Sigmoid colon (tissue), 6 donors: ENCODE measurements at regions not wholly inside any gene's neighbourhood (a gene's known extent, or its start where the extent isn't known, plus 50 kb on each side); places are given as distances from the start of the nearest gene placed in this dataset.
"Not testable (repeated sequence)": the region's sequence is repeated elsewhere in the genome, so short reads cannot be mapped to it uniquely, and the experiment has no call there.

Experiments
- DNase-seq: peaks from one replicate; pipeline ENCODE4 v3.0.0-alpha.2; 2019
- H3K27ac ChIP-seq, 4 donors: fragments of 200-600 bp; sonication (generic); one replicate each; pipeline ENCODE4 v1.5.1; 2016 to 2019; ENCODE audit warnings: mild to moderate bottlenecking in 1 of 4
- H3K27me3 ChIP-seq, 3 donors: fragments of 200-600 bp; sonication (generic); one replicate each; pipeline ENCODE4 v1.5.1; 2019; ENCODE audit warnings: mild to moderate bottlenecking in 1 of 3
- H3K36me3 ChIP-seq, 4 donors: fragments of 200-600 bp; sonication (generic); one replicate each; pipeline ENCODE4 v1.5.1; 2016 to 2019
- H3K4me1 ChIP-seq, 4 donors: fragments of 200-600 bp; sonication (generic); one replicate each; pipeline ENCODE4 v1.5.1; 2017 to 2019
- H3K4me3 ChIP-seq, 4 donors: fragments of 200-600 bp; sonication (generic); one replicate each; pipeline ENCODE4 v1.5.1; 2017 to 2019; ENCODE audit warnings: mild to moderate bottlenecking in 2 of 4, moderate library complexity in 1 of 4
- H3K9me3 ChIP-seq, 4 donors: fragments of 200-600 bp in 3 of 4; sonication (generic) in 3 of 4; one replicate each; pipeline versions ENCODE4 v1.5.1 to v1.6.1; 2013 to 2019
- EP300 ChIP-seq, 4 donors: sonication (generic); formaldehyde crosslinking; IDR thresholded peaks; one replicate each; pipeline ENCODE4 v1.6.1; 2017; ENCODE audit warnings: antibody characterized with exemption in 4 of 4
- POLR2A ChIP-seq, 2 donors: fragments of 450-650 bp; IDR thresholded peaks; one replicate each; pipeline ENCODE4 v1.6.1; 2016; ENCODE audit warnings: antibody characterized with exemption in 2 of 2, mild to moderate bottlenecking in 2 of 2, moderate library complexity in 2 of 2
- POLR2AphosphoS5 ChIP-seq, 4 donors: sonication (generic); formaldehyde crosslinking; IDR thresholded peaks; one replicate each; pipeline ENCODE4 v1.6.1; 2017; ENCODE audit warnings: antibody characterized with exemption in 4 of 4
- WGBS, 2 donors: extraction: QIAGEN DNeasy Blood & Tissue Kit; methylation state at CpG; one replicate each; pipeline ENCODE4 v1.1.7; 2013; 5-methylcytosine and 5-hydroxymethylcytosine counted together
- intact Hi-C: fragments of 100-400 bp; cut with DNase I; formaldehyde crosslinking; loops from one replicate; pipeline ENCODE4 v1.15.1; 2023
- TF ChIP-seq, protein P1 (sequence below), 4 experiments: fragments of 450-650 bp in 3 of 4; fragments of 200-600 bp in 1 of 4; IDR thresholded peaks; one replicate each; pipeline ENCODE4 v1.5.1; 2016 to 2019; ENCODE audit warnings: antibody characterized with exemption in 4 of 4, mild to moderate bottlenecking in 3 of 4, moderate library complexity in 2 of 4
- donor health status: healthy with polysubstance abuse.
- donor health status: healthy.

DNA sequence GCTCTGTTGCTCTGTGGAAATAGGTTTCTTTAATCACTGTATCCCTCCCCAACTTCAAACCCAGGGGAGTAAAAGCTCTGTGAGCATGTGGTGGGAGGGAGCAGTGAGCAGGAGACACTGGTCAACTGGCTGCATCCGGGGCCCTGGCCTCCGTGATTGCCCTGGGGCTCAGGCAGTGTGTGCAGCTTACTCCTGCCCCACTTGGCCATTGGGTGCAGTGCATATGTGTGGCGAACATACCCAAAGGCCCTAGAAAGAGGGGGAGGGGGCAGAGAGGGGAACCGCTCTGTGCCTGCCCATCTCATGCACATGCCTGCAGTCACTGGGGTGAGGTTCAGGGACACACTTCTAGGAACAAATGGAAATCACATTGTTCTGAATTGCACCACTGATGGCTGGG lies 378.7 kb downstream of the ZBBX start:
- no peaks in the 10 kb centered on the region for H3K36me3 ChIP-seq
- TF ChIP-seq EP300 (IDR thresholded peaks at IDR 0.05), result no peak
- TF ChIP-seq POLR2AphosphoS5 (IDR thresholded peaks at IDR 0.05), result no peak
- TF ChIP-seq, protein P1, sequence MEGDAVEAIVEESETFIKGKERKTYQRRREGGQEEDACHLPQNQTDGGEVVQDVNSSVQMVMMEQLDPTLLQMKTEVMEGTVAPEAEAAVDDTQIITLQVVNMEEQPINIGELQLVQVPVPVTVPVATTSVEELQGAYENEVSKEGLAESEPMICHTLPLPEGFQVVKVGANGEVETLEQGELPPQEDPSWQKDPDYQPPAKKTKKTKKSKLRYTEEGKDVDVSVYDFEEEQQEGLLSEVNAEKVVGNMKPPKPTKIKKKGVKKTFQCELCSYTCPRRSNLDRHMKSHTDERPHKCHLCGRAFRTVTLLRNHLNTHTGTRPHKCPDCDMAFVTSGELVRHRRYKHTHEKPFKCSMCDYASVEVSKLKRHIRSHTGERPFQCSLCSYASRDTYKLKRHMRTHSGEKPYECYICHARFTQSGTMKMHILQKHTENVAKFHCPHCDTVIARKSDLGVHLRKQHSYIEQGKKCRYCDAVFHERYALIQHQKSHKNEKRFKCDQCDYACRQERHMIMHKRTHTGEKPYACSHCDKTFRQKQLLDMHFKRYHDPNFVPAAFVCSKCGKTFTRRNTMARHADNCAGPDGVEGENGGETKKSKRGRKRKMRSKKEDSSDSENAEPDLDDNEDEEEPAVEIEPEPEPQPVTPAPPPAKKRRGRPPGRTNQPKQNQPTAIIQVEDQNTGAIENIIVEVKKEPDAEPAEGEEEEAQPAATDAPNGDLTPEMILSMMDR (IDR thresholded peaks at IDR 0.05), result no peak
- no peak for DNase-seq
- WGBS, 2 donors, result 87 to 92% methylated on average over 4 of the region's 4 CpGs
- H3K9me3 ChIP-seq, result no peaks in the 10 kb centered on the region
- intact Hi-C loops, result no loop called here
- H3K27me3 ChIP-seq, result no peaks in the 10 kb centered on the region
- H3K4me1 ChIP-seq, result no peaks in the 10 kb centered on the region
- no peak overlapping the region for H3K4me3 ChIP-seq
- H3K27ac ChIP-seq, result no peak overlapping the region

GRCh38 chr3:166993015-166993630 lies 387.0 kb downstream of the ZBBX start:
- no peaks in the 10 kb centered on the region for H3K36me3 ChIP-seq
- H3K9me3 ChIP-seq, result no peaks in the 10 kb centered on the region
- no peaks in the 10 kb centered on the region for H3K27me3 ChIP-seq
- 70 to 73% methylated on average over 2 of the region's 2 CpGs for WGBS, 2 donors
- no peak for DNase-seq
- H3K4me1 ChIP-seq, result no peaks in the 10 kb centered on the region
- no peak overlapping the region for H3K4me3 ChIP-seq
- no peak for TF ChIP-seq EP300 (IDR thresholded peaks at IDR 0.05)
- no peak for TF ChIP-seq POLR2A (IDR thresholded peaks at IDR 0.05)
- no peak for TF ChIP-seq POLR2AphosphoS5 (IDR thresholded peaks at IDR 0.05)
- TF ChIP-seq, protein P1 (IDR thresholded peaks at IDR 0.05), result no peak
- H3K27ac ChIP-seq, result no peak overlapping the region
- intact Hi-C loops, result no loop called here

GRCh38 chr3:166986000-166986399 lies 394.1 kb downstream of the ZBBX start:
- H3K27me3 ChIP-seq, result no peaks in the 10 kb centered on the region
- no peak for DNase-seq
- H3K4me3 ChIP-seq, result no peak overlapping the region
- H3K36me3 ChIP-seq, result no peaks in the 10 kb centered on the region
- intact Hi-C loops, result no loop called here
- H3K9me3 ChIP-seq, result no peaks in the 10 kb centered on the region
- TF ChIP-seq POLR2AphosphoS5 (IDR thresholded peaks at IDR 0.05), result no peak
- TF ChIP-seq POLR2A (IDR thresholded peaks at IDR 0.05), result no peak
- TF ChIP-seq EP300 (IDR thresholded peaks at IDR 0.05), result no peak
- TF ChIP-seq, protein P1 (IDR thresholded peaks at IDR 0.05), result no peak
- H3K4me1 ChIP-seq, result no peaks in the 10 kb centered on the region
- H3K27ac ChIP-seq, result no peak overlapping the region

DNA sequence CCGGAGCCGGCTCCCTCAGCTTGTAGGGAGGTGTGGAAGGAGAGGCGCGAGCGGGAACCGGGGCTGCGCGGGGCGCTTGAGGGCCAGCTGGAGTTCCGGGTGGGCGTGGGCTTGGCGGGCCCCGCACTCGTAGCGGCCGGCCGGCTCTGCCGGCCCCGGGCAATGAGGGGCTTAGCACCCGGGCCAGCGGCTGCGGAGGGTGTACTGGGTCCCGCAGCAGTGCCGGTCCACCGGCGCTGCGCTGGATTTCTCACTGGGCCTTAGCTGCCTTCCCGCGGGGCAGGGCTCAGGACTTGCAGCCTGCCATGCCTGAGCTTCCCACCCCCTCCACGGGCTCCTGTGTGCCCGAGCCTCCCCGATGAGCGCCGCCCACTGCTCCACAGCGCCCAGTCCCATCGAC lies 404.3 kb downstream of the ZBBX start:
- H3K4me1 ChIP-seq, H3K27me3 ChIP-seq, H3K27ac ChIP-seq, intact Hi-C loops, H3K36me3 ChIP-seq, H3K4me3 ChIP-seq, DNase-seq, H3K9me3 ChIP-seq: not testable (repeated sequence)
- WGBS, 2 donors, result 92 to 95% methylated on average over 36 of the region's 36 CpGs

DNA sequence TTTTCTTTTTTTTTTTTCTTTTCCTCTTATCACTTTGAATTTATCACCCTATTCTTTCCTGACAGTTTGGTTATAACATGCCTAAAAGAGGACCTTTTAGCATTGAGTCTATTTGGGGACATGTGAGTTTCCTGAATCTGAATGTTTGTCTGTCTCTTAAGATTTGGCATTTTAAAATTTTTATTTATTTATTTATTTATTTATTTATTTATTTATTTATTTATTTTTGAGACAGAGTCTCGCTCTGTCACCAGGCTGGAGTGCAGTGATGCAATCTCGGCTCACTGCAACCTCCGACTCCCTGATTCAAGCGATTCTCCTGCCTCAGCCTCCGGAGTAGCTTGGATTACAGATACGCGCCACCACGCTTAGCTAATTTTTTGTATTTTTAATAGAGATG lies 412.4 kb downstream of the ZBBX start:
- intact Hi-C loops, DNase-seq, H3K9me3 ChIP-seq, H3K27ac ChIP-seq, H3K4me1 ChIP-seq, H3K4me3 ChIP-seq, H3K27me3 ChIP-seq, H3K36me3 ChIP-seq: not testable (repeated sequence)
- 95% methylated on average over 8 of the region's 8 CpGs for WGBS, 2 donors

DNA sequence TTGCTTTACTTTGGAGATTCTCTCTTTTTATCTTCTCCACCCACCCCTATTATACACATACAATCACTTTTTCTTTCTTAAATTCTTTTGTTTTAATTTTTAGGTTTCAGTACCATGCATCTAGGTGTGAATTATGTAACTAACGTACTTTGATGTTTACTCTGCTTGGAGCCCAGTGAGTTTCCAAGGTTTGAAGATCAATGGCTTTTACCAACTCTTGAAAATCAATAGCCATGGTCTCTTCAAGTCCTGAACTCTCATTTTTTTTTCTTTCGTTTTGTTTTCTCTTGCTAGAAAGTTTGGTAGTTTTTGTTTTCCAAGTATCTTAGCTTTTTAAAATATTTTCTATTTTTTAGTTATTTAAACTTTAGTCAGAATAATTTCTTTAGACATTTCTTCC lies 417.2 kb downstream of the ZBBX start:
- no peak overlapping the region for H3K4me3 ChIP-seq
- no peaks in the 10 kb centered on the region for H3K9me3 ChIP-seq
- H3K27me3 ChIP-seq, result no peaks in the 10 kb centered on the region
- no peak overlapping the region for H3K27ac ChIP-seq
- WGBS, 2 donors, result 51 to 78% methylated on average over 2 of the region's 2 CpGs
- no peak for DNase-seq
- intact Hi-C loops, result no loop called here
- no peaks in the 10 kb centered on the region for H3K36me3 ChIP-seq
- TF ChIP-seq, protein P1 (IDR thresholded peaks at IDR 0.05), result no peak
- TF ChIP-seq POLR2A (IDR thresholded peaks at IDR 0.05) (no peak), POLR2AphosphoS5 (IDR thresholded peaks at IDR 0.05) (no peak), EP300 (IDR thresholded peaks at IDR 0.05) (no peak)
- no peaks in the 10 kb centered on the region for H3K4me1 ChIP-seq
